ENCODE measurements at regions not wholly inside any gene's neighbourhood (a gene's known extent, or its start where the extent isn't known, plus 50 kb on each side); places are given as distances from the start of the nearest gene placed in this dataset.

- DNase-seq, result no peak
Observed at GRCh38 chr18:41829647-41830516, 125.2 kb upstream of the PIK3C3 start.

- peak; percentile 63 for DNase-seq
Observed at GRCh38 chr18:41828137-41828536, 126.9 kb upstream of the PIK3C3 start.

DNA sequence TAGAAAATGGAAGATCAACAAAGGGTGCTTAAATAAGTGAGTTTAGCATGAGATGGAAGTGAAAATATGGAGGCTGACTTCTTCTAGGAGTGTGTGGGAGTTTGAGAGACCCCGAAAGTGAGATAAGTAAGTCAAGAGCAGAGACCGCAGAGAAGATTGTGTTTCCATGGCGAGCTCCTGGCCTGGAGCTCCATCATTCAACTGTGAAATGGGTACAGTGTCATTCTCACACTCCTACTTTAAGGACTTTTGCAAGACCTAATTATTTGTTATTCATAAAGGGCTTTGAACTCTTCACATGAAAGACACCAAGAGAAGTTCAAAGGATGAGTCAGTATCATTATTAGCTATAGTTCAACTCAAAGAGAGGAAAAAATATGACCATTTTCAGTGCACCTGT lies 134.2 kb upstream of the PIK3C3 start:
- DNase-seq, result no peak

- no peak for DNase-seq
Observed at GRCh38 chr18:41818381-41819355, 136.4 kb upstream of the PIK3C3 start.

DNA sequence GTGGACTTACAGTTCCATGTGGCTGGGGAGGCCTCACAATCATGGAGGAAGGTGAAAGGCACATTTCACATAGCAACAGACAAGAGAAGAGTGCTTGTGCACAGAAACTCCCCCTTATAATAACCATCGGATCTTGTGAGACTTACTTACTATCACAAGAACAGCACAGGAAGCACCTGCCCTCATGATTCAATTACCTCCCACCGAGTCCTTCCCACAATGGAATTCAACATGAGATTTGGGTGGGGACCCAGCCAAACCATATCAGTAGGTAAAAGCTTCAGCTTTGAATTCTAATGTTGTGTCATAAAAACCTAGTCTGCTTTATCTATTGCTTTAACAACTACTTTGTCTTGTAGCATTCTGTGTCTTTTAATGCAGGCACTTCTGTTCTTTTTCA lies 140.4 kb upstream of the PIK3C3 start:
- DNase-seq, result no peak

DNA sequence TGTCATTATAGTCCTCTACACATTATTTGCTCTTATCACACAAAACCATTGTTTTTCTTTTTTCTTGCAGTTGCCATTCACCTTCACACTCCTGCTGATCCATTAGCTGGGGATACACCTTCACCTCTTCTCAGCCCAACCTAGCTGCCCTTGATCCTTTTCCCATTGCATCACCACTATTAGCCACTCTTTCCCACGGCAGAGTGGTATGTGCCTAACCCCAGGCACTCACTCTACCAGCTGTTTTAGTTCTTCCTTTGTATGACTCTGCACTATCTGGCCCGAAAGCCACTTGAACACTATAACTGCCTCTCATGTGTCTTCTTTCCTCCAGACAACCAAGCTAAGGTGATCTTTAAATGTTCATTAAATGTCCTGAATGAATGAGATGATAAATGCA lies 145.4 kb upstream of the PIK3C3 start:
- no peak for DNase-seq

DNA sequence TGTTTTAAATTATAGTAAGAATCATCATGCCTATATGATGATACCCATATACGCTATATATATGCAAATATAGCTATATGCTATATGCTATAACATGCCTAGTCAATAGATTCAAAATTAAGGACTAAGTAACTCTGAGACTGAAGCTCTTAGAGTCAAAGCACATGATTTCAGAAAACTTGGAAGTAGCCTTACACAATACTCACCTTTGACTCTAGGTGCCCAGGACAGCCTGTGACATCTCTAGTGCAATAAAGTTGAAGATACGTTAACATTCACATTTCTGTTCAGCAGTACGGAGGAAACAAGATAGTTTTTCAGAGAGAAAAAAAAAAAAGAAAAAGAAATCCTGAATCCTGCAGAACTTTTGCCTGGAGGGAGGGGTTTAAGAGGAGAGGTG lies 149.7 kb upstream of the PIK3C3 start:
- DNase-seq, result no peak

DNA sequence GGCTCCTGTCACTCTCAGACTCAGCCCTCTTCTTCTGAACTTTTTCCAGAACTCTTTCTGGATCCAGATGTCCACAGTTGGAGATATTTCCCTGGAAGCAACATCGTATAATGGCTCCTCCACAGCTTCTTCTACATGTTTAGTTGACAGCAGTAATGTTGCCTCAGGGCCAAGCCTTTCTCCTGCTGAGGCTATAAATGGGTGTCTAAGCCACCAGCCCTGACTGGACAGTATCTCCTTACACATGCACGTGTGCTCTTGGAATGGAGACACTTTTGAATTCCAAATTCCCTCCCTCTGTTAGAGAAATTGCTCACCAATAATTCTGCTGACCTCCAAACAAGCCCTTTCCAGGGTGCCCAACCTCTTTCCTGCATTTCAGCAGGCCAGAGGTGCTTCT lies 156.2 kb upstream of the PIK3C3 start:
- no peak for DNase-seq

- no peak for DNase-seq
Observed at GRCh38 chr18:41790687-41791086, 164.3 kb upstream of the PIK3C3 start.

DNA sequence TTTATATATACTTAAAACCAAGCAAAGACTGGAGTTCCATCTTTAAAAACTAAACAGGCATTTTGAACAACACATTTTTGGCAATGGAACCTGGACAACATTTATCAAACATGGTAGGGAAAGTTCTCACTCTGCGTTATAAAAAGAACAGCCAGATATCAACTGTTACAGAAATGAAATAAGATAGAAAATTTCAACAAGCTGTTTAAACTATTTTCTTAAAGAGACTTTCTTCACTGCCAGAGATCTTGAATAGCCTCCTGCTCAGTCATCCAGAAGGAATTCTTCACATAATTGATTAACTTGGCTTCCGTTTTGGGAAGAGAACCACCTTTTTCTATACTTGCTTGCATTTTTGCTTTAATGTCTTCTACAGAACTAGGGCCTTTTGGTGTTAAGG lies 166.0 kb upstream of the PIK3C3 start:
- DNase-seq, result no peak

GRCh38 chr18:41783879-41784278 lies 171.2 kb upstream of the PIK3C3 start:
- DNase-seq, result no peak

DNA sequence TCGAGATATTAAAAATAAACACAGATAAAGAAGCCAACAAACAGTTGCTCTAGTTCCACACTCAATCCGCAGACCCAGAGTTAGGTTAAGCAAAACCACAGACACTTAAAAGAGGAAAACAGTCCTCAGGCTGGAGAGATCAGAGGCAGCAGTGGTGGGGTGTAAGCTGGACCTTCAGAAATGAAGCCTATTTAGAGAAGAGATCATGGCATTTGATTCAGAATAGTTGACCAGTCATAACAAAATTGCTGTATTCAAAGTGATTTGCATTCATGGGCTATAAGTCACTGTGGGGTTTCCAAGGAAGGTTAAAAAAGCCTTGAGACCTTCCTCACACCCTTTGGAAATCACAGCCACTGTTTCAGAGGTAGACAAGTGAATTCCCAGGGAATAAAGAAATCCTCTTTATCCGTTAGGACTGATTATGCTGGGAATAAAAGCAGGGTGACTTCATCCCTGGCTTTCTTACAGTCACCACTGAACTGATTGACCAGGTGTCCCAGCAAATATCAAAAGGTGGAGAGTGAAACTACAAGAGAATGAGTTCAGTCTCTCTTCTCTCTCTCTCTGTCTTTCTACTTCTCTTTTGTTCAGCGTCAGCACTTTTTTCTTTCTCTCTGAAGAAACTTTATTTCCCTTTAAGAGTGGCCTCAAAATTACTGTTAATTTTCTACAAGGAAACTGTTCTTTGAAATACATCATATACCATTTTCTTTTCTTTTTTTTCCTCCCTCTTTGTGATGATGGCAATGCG lies 171.8 kb upstream of the PIK3C3 start:
- DNase-seq, result no peak

DNA sequence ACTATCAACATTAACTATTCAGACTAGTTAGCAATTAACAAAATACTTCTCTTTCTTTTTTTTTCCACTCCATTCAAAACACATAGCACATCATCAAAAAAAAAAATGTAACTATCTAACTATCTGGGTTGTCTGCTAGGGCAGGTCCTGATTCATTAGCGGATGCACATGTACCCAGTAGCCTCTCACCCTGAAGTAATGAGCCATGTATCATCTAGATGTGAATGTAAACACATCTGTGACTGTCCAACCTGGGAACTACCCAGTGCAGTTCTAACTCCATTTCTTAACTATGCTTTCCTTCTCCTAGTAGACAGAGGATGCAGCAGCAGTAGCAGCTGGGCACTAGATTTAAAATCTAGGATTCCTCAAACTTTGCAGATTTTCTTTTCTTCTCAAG lies 183.1 kb upstream of the PIK3C3 start:
- DNase-seq, result no peak

GRCh38 chr18:41769265-41769664 lies 185.8 kb upstream of the PIK3C3 start:
- no peak for DNase-seq

DNA sequence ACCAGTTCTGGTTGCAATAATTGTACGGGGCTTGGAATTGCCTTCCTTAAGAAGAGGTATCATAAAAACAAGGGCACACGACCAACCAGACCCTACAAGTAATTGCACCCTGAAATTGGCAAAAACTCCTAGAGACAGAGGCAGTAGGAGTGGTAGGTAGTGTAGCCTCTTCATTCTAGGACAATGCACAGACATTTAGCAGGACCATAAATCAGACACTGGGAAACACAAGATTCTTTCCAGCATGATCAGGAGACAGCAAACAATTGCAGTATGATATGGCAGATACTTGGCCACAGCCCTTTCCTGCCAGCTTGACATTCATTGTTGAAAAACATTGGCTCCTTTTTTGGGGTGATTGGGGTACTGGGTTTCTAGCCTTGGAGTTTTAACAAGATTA lies 186.6 kb upstream of the PIK3C3 start:
- DNase-seq, result no peak

- DNase-seq, result no peak
Observed at GRCh38 chr18:41767960-41768359, 187.1 kb upstream of the PIK3C3 start.

DNA sequence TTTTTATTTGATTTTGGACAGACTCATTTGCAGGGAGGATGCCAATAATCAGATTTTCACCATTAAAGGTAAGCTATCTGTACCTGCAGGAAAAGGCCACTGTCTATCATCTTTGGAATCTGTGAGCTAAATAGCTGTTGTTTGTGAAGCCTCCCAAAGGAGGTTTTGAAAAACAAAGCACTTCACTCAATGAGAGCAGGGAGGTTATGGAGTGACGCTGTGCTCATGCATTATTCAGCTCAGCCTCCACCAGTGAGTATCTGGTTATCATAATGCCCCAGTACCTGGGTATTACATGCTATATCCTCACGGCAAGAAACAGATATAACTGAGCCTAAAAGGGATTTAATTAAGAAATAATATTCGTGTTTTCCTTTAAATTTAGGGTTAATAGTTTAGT lies 189.6 kb upstream of the PIK3C3 start:
- DNase-seq, result peak; percentile 81

DNA sequence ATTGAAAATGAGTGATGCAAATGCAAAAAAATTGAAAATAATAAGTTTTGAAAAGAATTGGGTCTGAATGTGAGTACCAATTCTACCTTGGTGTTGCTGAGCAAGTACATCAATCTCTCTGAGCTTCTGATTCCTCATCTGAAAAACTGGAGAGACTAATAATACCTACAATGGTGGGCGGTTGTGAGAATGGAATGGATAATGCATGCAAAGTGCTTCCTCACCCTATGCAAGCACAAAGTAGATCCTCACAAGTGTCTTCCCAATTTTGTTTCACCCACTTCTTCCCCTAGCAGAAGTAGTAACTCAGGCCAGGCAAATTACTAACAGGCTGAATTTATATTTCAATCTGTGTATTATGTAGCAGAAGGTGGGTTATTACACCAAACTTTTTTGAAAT lies 191.7 kb upstream of the PIK3C3 start:
- DNase-seq, result no peak

DNA sequence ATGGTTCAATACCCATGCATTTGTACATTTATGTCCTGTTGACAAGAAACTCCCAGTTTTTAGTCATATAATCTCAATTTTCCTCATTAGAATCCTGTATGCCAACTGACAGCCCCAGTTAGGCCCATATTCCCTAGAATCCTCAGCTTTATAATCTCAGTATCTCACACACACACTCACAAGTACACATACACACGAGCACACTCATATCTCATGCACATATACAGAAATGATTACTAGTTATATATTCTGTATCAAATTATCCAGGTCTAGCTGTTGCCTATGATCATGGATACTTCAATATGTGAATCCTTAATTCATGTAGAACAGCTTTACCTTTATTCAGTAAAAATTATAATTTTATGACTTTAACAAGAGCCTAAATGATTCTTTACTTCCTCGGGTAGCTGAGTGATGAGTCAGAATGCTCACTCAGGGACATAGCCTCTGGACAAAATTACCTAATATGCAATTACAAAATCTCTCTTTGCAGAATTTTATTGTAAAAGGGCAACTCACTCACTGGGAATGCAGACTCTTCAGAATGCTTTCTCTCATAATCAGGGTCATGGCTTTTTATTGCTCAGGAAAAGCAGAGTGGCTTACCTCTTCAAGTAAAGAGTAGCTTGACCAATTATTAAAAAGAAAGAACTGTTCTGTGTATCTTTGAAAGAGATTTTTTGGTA lies 193.6 kb upstream of the PIK3C3 start:
- DNase-seq, result no peak

GRCh38 chr18:41758534-41758933 lies 196.5 kb upstream of the PIK3C3 start:
- DNase-seq, result no peak

DNA sequence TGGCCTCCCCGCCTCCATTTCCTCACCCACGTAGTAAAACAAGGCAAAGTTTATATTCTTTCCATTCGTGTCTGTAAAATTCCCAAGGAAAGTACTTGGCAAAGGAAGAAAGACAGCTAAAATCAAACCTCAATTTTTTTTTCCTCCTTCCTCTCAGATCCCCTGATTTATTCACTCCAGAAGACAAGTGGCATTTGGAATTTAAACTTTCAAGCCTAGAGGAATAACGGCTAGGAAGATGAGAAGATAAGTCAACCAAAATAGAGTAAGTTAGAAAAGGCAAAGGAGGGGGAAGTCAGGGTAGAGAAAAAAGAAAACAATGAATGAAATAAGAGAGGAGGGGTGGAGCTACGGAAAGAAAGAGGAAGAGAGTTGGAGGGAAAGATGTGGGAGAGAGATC lies 198.9 kb upstream of the PIK3C3 start:
- no peak for DNase-seq

- no peak for DNase-seq
Observed at GRCh38 chr18:41754332-41754731, 200.7 kb upstream of the PIK3C3 start.

DNA sequence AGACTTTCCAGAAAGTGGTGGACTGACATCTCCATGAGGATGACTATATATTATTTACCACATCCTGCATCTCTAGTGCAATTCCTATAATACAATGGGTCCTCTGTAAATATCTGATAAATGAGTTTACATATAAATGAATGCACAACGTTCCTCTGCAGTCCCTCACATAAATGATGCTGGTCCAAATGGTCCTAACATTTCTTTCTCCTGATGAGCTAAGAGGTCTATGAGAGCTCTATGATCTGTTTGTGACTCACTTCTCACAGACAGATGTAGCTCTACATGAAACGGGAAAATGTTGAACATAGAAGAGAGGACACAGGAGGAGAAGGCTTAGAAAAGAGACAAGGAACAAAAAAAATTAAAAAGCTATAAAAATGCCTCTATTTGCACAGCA lies 201.2 kb upstream of the PIK3C3 start:
- no peak for DNase-seq
